GM18873 (cell line): ENCODE measurements at regions not wholly inside any gene's neighbourhood (a gene's known extent, or its start where the extent isn't known, plus 50 kb on each side); places are given as distances from the start of the nearest gene placed in this dataset.

ENCODE experiments used
- ATAC-seq: cut with Tn5 transposase; IDR thresholded peaks from one replicate; pipeline ENCODE4 v1.9.1; 2021; ENCODE audit warnings: mild to moderate bottlenecking, moderate library complexity, moderate number of reproducible peaks; ENCODE audit not compliant: unreplicated experiment, low FRiP score

DNA sequence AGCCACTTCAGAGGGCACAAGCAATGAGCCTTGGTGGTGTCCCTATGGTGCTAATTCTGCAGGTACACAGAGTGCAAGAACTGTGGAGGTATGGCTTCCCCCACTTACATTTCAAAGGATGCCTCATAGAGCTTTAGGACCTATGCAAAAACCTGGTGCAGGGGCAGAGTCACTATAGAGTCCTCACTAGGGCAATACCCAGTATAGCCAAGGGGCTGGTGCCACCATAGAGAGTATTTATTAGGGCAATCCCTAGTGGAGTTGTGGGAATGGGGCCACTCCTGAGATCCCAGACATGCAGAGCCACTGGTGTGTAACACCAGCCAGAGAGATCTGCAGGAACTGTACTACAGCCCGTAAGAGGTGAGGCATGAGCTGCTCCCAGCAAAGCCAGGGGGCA lies 312.2 kb downstream of the SLC4A3 start:
- ATAC-seq = no peak

DNA sequence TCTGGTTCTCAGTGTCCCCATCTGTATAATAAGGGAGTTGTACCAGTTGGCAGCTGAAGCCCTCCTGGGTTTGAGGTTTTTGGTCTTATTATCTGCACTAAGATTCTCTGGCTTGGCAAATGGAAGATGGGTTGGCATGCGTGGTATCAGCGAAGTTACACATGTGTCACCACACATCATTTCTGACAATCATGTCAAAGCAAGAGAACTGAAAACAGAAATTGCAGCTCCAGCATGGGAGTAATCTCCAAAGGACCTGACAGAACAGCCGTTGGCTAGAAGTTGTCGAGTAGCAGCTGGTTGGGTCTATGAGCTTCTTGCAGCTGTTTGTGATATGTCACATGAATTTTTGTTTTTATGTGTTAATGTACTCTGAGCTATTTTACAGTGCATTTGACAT lies 317.4 kb downstream of the SLC4A3 start:
- ATAC-seq = no peak

DNA sequence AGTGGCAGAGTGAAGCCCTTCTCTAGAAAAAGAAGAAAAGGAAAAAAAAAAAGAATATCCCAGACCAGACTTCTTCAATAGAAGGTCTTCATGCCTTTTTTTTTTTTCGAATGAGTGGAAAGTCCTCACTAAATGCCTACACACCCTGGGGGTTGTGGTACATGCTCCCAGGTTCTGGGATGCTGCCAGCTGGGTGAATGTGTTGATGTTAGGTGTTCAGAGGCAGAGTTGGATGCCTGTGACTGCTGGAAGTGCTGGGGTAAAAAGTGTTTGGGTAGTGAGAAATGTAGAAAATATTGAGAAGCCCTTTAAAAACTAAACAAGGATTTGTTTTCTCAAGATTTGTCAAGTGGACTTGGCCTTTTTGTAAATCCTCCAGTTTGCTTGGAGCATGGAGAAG lies 318.6 kb downstream of the SLC4A3 start:
- no peak for ATAC-seq

DNA sequence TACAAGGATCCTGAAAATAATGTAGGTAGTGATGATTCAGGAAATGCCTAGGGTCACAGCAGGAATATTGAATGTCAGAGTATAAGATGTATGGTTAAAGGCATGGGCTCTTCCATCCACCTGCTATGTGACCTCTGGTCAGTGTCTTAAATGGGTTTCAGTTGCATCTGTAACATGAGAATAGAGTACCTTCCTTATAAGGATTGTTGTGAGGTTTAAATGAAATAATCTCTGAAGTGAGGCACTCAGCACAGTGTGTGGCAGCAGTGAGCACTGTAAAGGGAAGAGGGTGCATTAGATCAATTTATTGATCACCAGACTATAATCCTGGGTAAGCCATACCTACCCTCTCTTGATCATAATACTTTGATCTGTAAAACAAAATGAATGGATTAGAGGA lies 319.1 kb downstream of the SLC4A3 start:
- no peak for ATAC-seq

DNA sequence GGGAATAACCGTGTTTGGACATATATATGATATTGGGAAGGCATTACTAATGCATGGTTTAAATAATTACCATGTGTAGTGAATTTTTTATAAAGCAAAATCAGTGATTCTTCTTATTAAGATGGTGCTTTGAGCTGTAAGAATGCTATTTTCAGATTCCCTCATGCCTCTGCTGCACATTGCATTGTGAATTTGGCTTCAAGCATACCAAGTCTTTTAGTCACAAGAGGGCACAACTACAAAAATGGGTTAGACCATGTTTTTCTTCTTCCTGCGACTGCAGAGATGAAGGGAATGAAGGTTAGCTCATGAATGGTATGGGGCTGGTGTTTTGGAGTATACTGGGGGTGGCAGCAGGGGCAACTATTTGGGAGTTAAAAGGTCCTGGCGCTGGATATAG lies 320.1 kb downstream of the SLC4A3 start:
- ATAC-seq = no peak

DNA sequence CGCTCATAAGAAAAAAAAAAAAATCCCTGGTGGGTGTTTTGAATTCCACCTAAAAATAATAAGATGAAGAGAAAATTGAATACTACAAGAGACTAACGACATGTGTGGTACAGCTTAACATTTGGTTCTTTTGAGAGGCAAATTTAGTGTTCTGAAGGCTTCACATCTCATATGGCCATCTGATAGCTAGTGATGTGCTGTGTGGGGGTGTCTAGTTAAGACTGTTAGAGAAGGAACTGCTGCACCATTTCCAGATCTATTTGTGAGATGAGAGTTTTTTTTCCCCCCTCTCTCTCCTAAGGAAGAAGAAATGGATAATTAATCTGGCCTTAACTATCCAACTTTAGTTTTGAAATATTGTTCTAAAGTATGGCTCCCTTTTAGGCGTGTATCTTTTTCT lies 321.6 kb downstream of the SLC4A3 start:
- ATAC-seq = no peak

DNA sequence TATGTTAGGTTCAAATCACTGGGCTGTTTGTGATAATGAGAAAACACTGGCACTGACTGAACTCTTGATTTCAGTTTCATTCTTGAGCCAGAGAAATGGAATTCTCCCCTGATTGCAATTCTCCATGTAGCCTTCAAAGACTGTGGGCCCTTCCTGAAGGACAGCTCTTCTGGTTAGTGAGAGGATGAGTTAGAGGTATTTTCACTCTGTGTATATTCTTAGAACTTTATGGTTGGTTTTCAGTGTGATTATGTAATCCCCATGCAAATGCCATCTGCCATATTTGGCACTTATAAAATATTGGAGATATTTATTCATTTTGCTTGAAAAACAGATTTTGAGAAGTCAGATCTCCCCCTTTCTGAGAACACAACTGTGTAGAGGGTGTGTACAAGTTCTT lies 323.7 kb downstream of the SLC4A3 start:
- ATAC-seq = no peak

DNA sequence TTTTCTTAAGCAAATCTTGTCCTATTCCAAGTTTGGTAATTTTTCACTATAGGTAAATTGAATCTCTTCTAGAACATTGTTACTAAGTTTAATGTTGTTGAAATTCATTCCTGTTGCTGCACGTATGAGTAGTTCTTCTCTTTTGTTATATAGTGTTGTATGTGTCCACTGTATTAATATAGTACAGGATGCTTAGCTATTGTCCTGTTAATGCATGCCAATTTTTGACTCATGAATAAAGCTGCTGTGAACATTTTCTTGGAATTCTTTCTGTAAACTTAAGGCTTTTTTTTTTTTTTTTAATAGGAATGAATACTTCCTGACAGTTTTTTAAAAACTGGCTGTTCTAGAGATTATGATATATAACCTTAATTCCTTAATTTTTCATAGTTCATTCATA lies 326.9 kb downstream of the SLC4A3 start:
- ATAC-seq = no peak

DNA sequence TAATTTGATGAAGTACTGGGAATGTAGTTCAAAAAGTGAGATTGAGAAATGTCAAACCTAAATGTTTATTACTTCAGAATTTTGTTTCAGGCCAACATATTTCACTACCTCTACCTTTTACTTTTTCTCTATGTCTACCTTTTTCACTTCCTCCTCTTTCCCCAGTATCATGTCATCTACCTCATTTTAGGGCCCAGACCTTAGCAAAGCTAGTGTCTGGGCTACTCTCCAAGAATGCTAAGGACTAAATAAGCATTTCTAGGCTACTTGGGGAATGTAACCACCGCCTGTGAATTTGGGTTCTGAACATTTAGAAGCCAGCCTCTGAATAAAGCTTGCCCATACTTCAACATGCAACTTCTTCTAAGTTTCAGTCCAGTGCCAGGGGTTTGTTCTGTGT lies 330.4 kb downstream of the SLC4A3 start:
- no peak for ATAC-seq

DNA sequence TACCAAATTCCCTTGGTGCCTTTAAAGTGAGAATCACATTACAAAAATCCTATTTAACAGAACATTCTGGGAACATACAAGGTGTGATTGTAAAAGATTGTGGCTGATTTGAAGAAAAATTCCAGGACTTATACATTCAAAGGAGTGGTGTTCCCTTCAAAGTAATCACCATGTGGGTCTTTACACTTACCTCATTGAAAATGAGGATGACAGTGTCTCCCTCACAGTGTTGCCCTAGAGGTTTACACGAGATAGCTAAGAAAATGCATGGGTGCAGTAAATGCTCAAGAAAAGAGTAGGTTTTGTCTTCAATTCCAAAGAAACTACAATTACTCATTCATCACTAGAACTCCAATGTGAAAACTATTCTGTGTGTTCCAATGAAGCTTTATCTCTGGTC lies 331.5 kb downstream of the SLC4A3 start:
- no peak for ATAC-seq

DNA sequence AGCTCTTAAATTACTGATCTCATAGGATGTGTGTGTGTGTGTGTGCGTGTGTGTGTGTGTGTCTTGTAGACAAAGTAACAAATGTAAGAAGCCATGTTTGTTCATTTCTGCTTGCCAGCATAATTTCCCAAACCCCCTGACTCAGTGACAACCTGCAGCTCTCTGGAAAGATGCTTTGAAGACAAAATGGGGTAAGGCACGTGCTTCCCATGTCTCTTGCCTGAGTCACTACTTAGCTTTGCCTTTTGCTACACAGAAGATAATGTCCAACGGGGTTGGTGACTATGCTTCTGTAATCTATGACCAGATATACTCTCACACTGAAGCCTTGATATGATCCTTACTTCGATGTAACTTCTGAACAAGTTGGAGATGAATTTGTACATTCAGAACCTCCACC lies 332.0 kb downstream of the SLC4A3 start:
- ATAC-seq = no peak

DNA sequence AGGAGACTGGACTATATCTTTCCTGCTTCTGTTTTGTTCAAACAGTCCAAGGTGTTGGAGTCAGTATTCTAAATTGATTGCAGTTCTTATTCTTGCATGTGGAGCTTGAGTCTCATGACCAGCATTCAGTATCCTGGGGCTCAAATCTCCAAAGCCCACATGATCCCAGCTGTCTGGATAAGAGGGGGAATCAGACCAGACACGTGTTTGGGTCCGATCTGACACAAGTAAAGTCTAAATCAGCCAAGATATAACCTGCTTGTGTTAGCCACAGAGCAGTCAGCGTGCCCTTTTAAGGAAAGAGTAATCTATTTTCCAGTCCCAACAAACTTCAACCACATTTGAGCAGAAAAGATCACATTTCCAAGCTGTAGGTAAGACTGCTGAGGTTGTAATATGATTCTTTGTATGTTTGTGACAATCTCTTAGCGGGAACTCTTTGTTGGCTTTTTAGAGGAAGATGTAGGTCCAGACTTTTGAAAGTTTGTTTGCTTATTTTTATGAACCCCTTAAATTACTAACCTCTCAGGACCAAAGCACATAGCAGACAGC lies 334.6 kb downstream of the SLC4A3 start:
- no peak for ATAC-seq

DNA sequence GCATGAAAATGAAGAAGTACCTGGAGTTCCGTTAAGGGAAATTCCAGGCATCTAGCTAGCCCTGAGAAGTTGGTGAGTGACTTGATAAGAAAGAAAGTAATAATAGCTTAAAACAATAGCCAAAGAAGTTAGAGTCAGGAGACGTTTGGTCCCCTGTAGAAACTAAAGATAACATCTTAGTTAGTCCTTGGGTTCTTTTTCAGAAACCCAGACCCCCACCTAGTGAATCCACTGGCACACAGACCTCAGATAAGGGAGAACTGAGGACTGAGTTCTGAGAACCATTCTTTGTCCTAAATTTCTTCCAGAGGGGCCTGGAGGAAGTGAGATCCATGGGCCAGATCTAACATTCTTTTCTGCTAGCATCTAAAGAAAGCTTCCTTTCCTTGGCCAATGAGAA lies 335.4 kb downstream of the SLC4A3 start:
- no peak for ATAC-seq

DNA sequence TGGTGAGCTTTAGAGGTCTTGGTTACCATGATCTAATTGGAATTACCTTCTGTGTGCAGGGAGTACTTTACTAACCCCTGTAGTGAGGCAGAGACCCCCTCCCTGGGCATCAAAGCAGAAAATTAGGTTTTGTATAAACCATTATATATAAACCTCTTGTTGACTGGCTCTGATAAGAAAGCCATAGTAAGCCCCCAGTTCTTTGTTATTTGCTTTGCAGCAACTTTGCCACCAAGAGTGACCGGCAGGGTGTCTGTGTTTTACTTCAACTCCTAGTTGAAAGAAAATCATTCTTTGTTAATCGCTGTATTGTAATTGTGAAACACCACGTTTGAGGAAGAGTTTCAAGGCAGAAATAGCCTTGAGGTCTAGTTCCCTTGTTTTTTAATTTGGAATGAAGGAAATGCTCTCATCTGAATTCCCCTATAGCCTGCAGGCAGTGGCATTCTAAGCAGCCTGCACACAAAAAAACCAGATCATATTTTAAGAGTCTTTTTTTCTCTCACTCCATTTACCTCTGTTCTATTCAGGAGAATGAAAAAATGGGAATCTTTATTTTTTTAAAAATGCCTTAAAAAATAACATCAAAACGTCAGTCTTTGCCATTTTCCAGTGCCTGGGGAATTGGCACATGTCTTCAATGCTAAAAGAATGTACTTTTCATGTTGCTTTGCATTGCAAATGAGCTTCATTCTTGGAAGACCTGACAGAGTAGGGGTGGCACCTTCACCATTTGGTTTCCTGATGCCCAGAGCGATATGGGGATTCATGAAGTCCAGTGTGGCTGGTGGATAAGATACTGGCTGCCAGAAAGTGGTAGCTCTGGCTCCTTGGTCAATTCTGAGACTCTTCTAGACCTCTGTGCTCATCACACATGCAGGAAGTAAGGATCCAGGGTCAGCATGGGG lies 338.1 kb downstream of the SLC4A3 start:
- ATAC-seq = no peak

DNA sequence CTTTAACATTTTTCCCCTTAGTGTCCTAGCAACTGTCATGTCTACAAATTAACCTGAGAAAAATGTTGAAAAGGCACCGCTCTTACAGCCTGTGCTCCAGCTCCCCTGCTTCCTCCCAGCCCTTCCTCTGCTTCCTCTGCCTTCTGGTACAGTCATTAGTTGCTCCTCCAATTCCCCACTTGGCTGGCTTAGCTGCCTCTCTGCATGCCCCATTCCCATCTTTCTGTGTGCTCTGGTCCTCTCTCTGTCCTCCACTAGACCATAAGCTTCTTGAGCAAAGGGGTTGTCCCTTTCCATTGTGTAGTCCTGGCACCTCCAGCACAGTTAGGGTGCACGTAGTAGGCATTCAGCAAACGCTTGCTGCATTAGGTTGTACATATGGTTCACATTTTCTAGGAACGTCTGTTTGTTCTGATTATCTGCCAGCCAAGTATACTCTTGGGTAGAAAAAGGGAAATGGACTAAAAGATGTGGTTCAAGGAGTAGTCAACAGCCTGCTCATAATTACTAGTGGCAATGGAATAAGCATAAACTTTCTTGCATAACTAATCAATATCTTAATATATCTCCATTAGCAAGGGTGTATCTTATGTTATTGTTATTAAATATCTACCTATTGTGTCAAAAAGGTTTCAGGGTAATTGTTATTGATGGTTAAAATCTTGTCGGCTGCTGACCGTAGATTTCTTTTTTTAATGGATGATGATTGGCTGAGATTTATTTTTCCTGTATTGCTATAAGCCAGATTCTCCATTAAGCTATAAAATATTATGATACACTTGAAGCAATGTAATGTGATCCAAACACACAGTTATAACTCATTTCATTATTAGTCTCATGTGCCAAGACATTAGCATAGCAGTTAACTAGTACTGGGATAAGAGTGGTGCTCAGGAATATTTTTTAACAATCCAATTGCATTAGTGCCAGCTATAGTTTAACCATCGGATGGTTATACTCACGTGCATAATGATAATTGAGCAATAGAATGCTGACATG lies 340.1 kb downstream of the SLC4A3 start:
- ATAC-seq = no peak

DNA sequence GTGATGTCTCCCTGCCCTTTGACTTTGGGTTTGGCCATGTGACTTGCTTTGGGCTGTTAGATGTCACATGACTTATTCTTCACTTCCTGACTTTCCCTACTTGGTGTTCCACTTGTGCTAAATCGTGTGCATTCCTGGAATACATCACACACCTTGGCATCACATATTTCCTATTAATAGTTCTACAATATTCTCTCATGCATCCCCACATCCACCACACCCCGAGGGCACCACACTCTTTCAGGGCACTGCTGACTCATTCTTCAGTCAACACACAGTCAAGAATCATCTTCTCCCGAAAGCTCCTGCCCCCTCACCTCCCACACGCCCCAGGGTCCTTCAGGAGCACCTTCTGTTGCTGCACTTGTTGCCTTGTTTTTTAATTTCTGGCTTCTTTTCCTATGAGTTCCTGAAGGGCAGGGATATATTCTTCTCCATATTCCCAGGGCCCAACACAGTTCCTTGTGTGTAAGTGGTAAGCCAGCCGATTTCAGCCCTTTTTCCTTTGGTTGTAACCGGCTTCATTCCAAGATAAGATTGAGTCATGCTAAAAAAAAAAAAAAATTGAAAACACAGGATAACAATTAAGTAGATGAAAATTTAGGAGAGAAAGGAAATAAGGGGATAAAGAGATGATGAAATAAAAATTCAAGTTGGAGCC lies 341.4 kb downstream of the SLC4A3 start:
- no peak for ATAC-seq

DNA sequence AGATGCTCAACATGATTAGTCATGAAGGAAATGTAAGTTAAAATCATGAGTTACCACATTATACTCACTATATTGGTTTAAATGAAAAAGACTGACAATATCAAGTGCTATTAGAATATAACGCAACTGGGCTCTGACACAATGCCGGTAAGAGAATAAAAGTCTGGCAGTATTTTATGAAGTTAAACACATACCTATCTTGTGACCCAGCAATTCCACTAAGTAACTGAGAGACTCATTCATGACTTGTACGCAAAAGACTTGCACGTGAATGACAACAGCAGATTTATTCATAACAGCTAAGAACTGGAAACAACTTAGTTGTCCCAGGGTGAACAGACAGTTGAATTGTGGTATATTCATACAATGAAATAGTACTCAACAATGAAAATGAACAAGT lies 342.1 kb downstream of the SLC4A3 start:
- no peak for ATAC-seq

DNA sequence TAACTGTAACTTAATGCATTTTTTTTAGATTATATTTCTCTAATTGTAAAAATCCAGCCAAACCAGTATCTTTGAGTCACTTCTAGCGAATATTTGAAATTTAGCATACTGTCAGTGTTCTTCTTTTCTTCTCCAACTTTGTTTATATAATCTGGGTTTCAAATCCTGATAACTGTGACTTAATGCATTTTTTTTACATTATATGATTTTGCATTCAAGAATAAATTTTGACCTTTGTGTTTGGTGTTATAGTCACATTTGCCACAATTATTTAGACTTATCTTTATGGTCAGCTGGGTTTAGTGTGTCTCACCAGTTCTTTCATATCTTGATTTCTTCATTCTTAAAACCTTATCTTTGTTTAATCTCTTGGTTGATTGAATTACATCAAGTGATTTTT lies 345.7 kb downstream of the SLC4A3 start:
- ATAC-seq = no peak

DNA sequence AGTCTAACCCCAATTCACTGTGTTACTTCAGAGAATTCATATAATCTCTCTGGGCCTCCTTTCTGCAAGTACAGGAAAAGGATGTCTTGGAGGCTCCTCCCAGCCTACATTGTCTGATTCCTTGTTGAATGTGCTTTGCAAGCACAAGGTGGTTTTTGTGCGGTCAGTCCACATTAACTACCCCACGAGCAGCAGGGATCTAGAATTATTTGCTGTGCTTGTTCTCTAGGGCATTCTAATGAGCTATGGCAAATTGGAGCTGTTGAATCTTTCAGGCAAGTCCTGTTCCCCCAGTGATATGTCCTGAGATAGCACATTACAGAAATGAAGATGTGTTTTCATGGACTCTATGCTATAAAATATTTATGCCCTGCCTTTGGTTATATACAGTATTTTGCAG lies 349.4 kb downstream of the SLC4A3 start:
- ATAC-seq = no peak

DNA sequence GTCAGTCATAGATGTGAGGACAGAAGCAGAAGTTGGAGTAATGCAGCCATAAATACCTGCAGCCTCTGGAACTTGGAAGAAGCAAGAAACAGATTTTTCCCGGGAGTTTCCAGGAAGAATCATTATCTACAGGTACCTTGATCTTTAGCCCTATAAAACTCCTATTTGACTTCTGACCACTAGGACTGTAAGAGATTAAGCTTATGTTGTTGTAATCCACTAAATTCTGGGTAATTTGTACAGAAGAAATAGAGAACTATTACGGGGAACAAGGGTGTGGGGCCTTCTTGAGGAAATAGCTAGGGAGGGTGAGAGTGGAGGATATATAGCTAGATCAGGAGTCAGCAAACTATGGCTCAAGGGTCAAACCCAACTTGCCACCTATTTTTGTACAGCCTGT lies 353.2 kb downstream of the SLC4A3 start:
- ATAC-seq = no peak

DNA sequence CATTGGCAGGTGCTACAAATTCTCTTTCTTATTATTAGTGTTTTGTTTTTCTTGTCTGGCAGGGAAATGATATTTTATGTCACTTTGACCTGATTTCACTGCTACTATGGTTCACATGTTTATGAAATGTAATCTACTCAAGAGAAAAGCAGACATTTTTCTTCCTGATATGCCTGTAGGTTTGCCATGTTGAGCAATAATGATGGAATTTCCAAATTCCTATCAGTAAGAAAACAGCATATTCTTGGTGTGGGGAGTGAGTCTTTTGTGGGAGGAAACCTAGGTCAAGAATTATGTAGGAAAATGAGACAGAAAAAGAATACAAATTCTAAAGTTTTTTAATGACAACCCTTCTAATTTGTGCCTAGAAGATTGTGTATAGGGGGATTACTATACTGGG lies 356.4 kb downstream of the SLC4A3 start:
- ATAC-seq = no peak
